NCI-H774 (cell line): ENCODE measurements at regions not wholly inside any gene's neighbourhood (a gene's known extent, or its start where the extent isn't known, plus 50 kb on each side); places are given as distances from the start of the nearest gene placed in this dataset.

ENCODE experiments used
- DNase-seq: peaks from one replicate; lab custom pipeline; 2025; lab: John Stamatoyannopoulos, UW

- DNase-seq, result no peak
Observed at GRCh38 chr13:33710924-33711323, 107.0 kb upstream of the RFC3 start.

- DNase-seq, result no peak
Observed at GRCh38 chr13:33711436-33711835, 106.5 kb upstream of the RFC3 start.

DNA sequence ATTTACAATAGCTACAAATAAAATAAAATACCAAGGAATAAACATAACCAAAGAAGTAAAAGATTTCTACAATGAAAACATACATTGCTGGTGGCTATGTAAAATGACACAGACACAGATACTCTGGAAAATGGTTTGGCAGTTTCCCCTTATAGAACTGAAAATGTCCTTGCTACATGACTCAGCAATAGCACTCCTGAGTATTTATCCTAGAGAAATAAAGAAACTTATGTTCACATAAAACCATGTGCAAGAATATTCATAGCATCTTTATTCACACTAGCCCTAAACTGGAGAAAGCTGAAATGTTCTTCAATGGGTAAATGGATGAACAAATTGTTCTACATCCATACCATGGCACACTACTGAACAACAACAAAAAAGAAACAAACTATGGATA is 100.2 kb upstream of the RFC3 start:
- DNase-seq, result no peak

- DNase-seq, result no peak
Observed at GRCh38 chr13:33721724-33722123, 96.2 kb upstream of the RFC3 start.

DNA sequence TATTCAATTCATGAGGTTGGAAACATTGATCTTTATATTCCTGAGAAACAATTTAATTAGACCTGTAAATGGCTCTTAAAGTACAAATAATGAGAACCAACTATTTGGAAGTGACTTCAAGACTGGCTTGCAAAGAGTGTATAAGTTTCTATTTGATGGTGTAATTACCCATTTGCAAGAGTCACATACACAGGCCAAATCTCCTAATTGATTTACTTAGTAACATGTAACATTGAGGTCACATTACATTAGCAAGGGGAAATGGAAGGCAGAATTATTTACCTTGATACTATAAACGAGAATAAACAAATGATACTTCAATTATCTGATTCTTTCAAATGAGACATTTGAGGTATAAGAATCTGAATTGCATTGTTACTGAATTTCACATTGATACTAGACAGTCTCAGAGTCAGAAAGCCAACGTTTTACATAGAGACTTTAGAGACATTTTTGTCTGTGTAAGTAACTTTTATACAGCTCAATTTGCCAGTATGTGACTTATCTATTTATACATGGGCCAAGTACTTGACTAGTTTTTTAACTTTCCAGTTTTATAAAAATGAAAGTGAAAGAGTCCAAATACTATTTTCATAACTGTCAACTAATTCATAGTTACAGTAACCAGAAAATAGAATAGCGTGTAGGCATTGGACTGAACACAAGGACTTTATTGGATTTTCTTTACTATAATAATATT is 95.6 kb upstream of the RFC3 start:
- DNase-seq, result no peak

DNA sequence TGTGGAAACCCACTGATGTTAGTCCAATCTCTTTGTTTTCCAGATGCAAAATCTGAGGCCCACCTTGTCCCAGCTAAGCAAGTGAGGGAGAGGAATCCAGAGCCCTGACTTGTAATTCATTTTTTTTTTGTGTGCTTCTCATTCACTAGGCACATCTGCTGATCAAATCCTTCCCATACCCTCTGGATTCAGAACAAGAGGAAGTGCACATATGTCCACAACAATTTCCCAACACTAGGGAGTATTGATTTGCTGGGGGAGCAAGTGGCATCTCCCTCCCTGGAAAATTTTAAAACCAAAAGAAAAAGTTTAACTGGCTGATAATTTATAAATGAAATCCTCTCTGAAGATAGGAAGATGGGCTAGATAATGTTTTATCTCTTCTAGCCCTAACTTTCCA is 94.6 kb upstream of the RFC3 start:
- no peak for DNase-seq

- DNase-seq, result peak; percentile 76
Observed at GRCh38 chr13:33723772-33724435, 94.0 kb upstream of the RFC3 start.

GRCh38 chr13:33725340-33725739 is 92.6 kb upstream of the RFC3 start:
- DNase-seq, result no peak

DNA sequence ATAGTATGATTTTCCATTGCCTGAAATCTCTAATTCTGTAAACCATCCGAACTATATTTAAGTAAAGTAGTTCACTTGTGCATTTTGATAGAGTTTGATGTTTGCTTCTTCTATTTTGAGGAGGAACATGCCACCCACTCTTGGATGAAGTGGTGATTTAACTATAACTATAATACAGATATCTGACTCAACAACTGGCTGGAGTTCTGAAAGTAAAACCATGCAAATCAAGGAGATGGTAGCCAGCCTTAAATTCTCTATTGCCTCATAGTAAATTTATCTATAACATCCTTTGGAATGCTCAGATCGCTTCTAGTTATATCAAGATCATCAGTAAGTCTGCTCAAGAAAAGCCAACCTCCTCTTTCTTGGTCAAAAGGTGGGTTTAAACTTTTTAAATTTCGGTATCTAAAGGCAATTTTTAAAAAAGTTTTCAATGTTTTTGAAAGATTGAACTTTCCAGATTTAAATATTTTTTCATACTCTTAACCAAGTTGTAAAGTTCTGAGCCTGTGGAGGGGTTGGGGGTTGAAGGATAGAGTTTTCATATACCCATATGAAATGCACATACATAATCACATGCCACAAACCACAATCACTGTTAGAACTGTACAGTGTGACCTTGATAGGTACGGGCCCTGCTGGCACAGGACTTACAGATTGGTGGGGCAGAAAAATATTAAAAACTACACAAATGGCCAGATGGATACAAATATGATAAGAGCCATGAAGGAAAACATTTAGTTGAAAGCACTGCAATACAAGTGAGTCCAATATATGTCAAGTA is 90.5 kb upstream of the RFC3 start:
- DNase-seq, result no peak

GRCh38 chr13:33728271-33729037 is 89.5 kb upstream of the RFC3 start:
- no peak for DNase-seq

DNA sequence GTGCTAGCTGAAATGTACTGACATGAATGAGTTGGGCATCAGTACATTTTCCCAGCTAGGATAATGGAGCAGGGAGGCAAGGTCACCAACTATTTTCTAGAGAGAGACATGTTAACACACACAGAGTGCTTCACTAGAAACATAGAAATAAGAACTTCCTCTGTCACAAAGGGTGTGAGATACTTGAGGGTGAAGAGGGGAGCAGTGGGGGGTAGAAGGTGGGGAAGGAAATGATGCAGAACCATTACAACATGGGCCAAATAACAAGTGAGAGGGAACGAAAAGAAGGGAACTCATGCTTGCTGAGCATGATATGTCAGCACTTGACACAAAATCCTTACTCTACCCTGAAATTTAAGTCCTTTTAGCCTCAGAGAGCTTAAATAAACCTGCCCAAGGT is 87.8 kb upstream of the RFC3 start:
- DNase-seq, result no peak

DNA sequence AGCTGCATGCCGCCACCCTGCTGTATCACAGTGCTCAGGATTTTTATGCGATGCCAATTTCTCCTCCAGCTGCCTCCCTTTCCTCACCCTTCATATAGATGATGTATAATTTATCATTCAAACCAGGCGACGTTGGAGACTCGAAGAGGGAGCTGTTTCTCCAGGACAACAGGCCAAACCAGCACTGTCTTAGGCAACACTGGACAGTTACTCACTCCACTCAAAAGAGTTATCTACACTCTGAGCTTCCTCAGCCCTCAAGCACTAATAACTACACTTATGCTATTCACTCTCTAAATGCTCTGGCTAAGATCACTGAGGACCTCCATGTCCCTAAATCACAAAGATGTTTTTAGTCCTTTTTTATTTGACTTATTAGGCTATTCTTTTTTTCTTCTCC is 87.3 kb upstream of the RFC3 start:
- DNase-seq, result no peak

DNA sequence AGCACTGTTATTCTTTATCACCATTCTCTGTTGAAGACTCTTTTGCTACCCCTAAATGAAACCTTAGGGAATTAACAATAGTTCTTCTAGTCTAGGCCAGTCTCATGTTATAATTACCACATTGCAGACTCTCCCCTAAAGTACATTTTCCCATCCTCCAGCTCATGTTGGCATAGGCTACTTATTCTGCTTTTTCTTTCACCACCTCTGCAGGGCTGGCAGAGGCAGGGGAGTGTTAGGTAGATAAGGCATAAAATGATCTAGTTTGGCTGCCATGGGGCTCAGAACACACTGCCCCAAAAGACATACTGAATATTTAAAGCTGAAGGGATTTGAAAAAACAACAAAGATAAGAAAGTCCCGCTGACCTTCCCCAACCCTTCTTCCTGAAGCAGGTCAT is 82.7 kb upstream of the RFC3 start:
- DNase-seq, result no peak

- no peak for DNase-seq
Observed at GRCh38 chr13:33739254-33739653, 78.7 kb upstream of the RFC3 start.

DNA sequence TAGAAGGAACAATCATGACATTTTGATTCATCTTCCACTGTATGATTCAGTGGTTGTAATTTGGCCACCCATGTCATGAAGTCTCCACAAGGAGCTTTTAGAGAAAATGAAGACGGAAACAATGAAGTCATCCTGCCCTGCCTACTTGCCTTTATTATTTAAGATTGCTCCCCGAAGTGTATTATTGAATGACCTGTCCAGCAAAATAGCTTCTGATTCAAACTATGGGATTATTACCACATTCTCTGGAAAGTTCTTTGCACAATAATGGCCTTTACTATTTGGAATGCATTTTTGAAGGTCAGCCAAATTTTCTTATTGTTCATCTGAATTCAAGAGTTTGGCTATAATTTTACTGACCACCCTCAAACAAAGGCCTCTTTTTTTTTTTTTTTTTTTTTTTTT is 77.8 kb upstream of the RFC3 start:
- DNase-seq, result no peak

- DNase-seq, result no peak
Observed at GRCh38 chr13:33742321-33742720, 75.6 kb upstream of the RFC3 start.

DNA sequence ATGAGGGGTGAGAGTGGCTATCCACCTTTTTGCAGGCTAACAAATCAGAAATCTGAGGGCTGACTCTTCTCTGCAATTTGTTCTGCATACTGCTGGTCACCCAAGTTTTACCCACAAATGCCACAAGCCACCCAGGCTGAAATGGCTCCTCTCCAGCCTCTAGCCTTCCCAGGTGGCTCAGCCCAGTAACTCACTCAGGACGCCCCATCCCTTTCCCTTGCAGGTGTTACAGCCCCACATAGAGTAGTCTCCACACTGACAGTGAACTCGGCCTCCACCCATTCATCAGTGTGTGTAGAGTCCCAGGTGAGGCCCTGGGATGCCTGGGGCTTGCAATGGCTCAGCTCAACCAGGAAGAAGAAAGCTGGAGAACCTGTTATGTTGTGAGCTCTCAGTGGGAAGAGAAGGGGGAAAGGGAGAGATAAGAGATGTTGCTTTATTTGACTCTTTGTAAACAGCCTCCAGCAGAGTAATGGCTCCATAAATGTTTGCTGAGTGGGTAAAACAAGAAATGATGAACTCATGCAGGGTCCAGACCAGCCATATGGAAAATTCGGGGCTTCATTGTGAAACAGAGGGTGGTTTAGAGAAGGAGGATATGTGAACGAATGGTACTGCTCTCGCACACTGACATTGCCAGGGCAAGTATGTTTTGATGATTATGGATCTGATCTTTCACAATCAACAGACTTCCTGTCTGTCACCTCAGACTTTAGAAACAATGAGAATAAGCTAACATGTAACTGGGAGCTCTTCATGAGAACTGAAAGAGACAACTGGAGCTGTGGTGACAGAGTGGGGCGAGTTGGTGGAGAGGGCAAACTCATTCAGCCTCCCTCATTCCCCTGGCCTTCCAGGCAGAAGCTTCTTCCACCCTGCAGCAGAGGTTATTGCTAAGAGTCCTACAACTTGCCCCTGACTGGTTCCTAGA is 74.2 kb upstream of the RFC3 start:
- no peak for DNase-seq

DNA sequence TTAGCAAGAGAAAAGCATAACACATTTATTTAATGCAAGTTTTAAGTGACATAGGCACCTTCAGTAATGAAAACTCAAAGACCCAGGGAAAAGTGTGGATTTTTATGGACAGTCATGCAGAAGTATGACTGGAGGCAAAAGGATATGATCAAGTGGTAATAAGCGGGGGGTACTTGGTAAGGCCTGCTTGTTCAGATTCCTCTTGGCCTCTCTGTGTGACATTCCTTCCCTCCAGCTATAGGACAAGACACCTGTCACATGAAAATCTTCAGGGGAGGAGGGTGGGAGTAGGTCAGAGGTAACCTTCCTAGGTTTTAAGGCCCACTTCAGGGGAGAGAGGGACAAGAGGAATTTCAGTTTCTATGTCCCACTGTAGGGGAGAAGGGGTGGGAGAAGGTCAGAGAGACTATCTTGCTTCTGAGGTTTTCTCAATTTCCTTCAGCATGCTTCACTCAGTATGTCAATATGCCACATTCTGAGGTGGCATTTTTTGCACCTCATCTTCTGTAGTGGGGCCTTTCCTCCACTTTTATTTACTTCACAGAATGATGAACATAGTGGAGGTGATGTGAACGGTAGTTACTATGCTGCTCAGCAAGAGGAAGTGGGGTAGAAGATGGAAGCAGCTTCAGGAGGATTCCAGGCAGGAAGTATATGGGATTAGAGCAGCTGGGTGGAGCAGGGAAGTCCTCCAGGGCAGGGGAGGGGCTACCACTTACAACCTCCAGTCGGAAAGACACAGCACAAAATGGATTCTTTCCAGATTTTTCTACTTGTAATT is 73.2 kb upstream of the RFC3 start:
- peak; percentile 66 for DNase-seq

DNA sequence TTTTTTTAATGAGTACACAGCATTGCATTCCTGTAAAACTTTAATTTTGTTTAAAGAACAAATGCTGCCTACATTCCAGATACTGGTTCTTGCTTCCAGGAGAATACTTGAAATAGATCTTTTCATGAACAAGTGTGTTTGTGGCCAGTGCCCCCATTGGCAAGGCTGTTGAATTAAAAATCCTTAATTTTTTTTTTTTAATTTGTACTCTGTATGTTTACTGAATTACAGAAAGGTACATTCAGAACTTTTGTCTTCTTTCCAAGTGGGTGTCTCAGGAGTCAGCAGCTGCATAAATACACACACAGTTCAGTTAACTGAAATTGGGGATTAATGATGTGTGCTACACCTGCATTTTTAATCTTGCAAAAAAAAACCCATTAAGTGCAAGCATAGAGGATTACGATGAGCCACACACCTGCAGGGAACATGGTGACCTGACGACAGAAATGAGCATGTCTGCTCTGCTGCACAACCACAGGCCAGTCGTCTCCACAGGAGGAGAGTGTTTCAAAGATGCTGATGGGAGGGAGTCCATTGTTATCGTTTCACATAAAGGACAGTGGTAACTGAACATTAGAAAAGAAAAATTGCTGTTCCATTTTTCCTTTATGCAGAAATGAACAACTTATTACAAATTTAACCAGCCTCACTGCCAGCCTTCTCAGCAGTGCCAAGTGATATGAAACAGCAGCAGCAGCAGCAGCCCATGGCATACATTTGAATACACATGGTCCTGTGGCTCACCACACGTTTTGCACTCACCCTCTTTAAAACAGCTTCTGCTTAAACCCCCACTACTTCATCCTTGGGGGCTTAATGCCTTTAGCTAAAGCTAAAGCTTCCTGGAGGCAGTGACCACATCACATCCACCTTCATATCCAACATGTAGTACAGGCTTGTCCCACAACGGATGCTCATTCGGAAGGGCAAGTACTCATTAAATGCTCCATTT is 72.3 kb upstream of the RFC3 start:
- peak; percentile 85 for DNase-seq
